ENCODE measurements at regions not wholly inside any gene's neighbourhood (a gene's known extent, or its start where the extent isn't known, plus 50 kb on each side); places are given as distances from the start of the nearest gene placed in this dataset.

- no peak overlapping the region for H3K4me2 ChIP-seq (ENCODE audit: control insufficient read depth, extremely low read depth, insufficient read depth, low read depth, low read length)
- no peaks in the 10 kb centered on the region for H3K27me3 ChIP-seq (ENCODE audit: control insufficient read depth, extremely low read depth, insufficient read depth, low read length)
- no peak overlapping the region for H3K9ac ChIP-seq (ENCODE audit: control insufficient read depth, extremely low read depth, insufficient read depth, low read length)
- DNase-seq (ENCODE audit: low read depth, low spot score) (no peak), FAIRE-seq (no peak)
- H3K79me2 ChIP-seq (ENCODE audit: control insufficient read depth, insufficient read depth, low read length), result no peaks in the 10 kb centered on the region
- dilution Hi-C loops (cut with MboI; ENCODE audit: extremely low pct_ligation_motif_present, low sequenced_read_pairs), result no loop called here
- no peaks in the 10 kb centered on the region for H4K20me1 ChIP-seq (ENCODE audit: control insufficient read depth, extremely low read depth, insufficient read depth, low read length)
- no peaks in the 10 kb centered on the region for H3K9me1 ChIP-seq (ENCODE audit: control insufficient read depth, extremely low read depth, insufficient read depth, low read length)
- TF ChIP-seq CTCF (optimal IDR thresholded peaks at IDR 0.05 in 1 of 3, IDR thresholded peaks at IDR 0.05 in 1 of 3, conservative IDR thresholded peaks at IDR 0.05 in 1 of 3; ENCODE audit: extremely low read depth in 1 of 3, insufficient read depth in 2 of 3, low read length in 3 of 3) (no peak), EZH2 (IDR thresholded peaks at IDR 0.05; ENCODE audit: low read length) (no peak)
- no peak overlapping the region for H3K4me3 ChIP-seq (ENCODE audit: control insufficient read depth in 2 of 3, extremely low read depth in 1 of 3, insufficient read depth in 2 of 3, low read depth in 1 of 3, low read length in 3 of 3)
- no peaks in the 10 kb centered on the region for H3K36me3 ChIP-seq (ENCODE audit: control insufficient read depth in 2 of 2, extremely low read depth in 1 of 2, insufficient read depth in 2 of 2, low read length in 2 of 2)
- no peak overlapping the region for H2AFZ ChIP-seq (ENCODE audit: control insufficient read depth, low read length)
- H3K4me1 ChIP-seq (ENCODE audit: control insufficient read depth, extremely low read depth, insufficient read depth, low read length), result no peaks in the 10 kb centered on the region
- H3K27ac ChIP-seq (ENCODE audit: control insufficient read depth, insufficient read depth, low read length), result no peak overlapping the region
- H3K9me3 ChIP-seq (ENCODE audit: control insufficient read depth, low read depth, low read length), result no peaks in the 10 kb centered on the region
Measured at GRCh38 chr2:67565262-67565661, 168.1 kb downstream of the ETAA1 start.

- Histone ChIP-seq H3K4me3 (ENCODE audit: control insufficient read depth in 2 of 3, extremely low read depth in 1 of 3, insufficient read depth in 2 of 3, low read depth in 1 of 3, low read length in 3 of 3) (no peak overlapping the region), H4K20me1 (ENCODE audit: control insufficient read depth, extremely low read depth, insufficient read depth, low read length) (no peaks in the 10 kb centered on the region), H2AFZ (ENCODE audit: control insufficient read depth, low read length) (no peak overlapping the region), H3K27ac (ENCODE audit: control insufficient read depth, insufficient read depth, low read length) (no peak overlapping the region), H3K4me1 (ENCODE audit: control insufficient read depth, extremely low read depth, insufficient read depth, low read length) (no peaks in the 10 kb centered on the region), H3K36me3 (ENCODE audit: control insufficient read depth in 2 of 2, extremely low read depth in 1 of 2, insufficient read depth in 2 of 2, low read length in 2 of 2) (no peaks in the 10 kb centered on the region), H3K79me2 (ENCODE audit: control insufficient read depth, insufficient read depth, low read length) (no peaks in the 10 kb centered on the region), H3K9me1 (ENCODE audit: control insufficient read depth, extremely low read depth, insufficient read depth, low read length) (no peaks in the 10 kb centered on the region), H3K27me3 (ENCODE audit: control insufficient read depth, extremely low read depth, insufficient read depth, low read length) (no peaks in the 10 kb centered on the region), H3K4me2 (ENCODE audit: control insufficient read depth, extremely low read depth, insufficient read depth, low read depth, low read length) (no peak overlapping the region), H3K9ac (ENCODE audit: control insufficient read depth, extremely low read depth, insufficient read depth, low read length) (no peak overlapping the region), H3K9me3 (ENCODE audit: control insufficient read depth, low read depth, low read length) (no peaks in the 10 kb centered on the region)
- FAIRE-seq (peak; percentile 29), DNase-seq (ENCODE audit: low read depth, low spot score) (no peak)
- dilution Hi-C loops (cut with MboI; ENCODE audit: extremely low pct_ligation_motif_present, low sequenced_read_pairs), result no loop called here
- TF ChIP-seq CTCF (optimal IDR thresholded peaks at IDR 0.05 in 1 of 3, IDR thresholded peaks at IDR 0.05 in 1 of 3, conservative IDR thresholded peaks at IDR 0.05 in 1 of 3; ENCODE audit: extremely low read depth in 1 of 3, insufficient read depth in 2 of 3, low read length in 3 of 3) (no peak), EZH2 (IDR thresholded peaks at IDR 0.05; ENCODE audit: low read length) (no peak)
Measured at GRCh38 chr2:67565761-67566160, 168.6 kb downstream of the ETAA1 start.
